ENCODE measurements at regions not wholly inside any gene's neighbourhood (a gene's known extent, or its start where the extent isn't known, plus 50 kb on each side); places are given as distances from the start of the nearest gene placed in this dataset.

- TF ChIP-seq CTCF (conservative IDR thresholded peaks at IDR 0.05) (no peak), EZH2 (IDR thresholded peaks at IDR 0.05; ENCODE audit: low read depth) (no peak)
These were observed 112.8 kb upstream of the MAP4K3 start for GRCh38 chr2:39549718-39550464.
